HG03103 (cell line): ENCODE measurements at regions not wholly inside any gene's neighbourhood (a gene's known extent, or its start where the extent isn't known, plus 50 kb on each side); places are given as distances from the start of the nearest gene placed in this dataset.

Experiments
- ATAC-seq: cut with Tn5 transposase; IDR thresholded peaks from one replicate; pipeline ENCODE4 v1.9.1; 2021; ENCODE audit warnings: low read depth; ENCODE audit not compliant: unreplicated experiment

- peak; percentile 46 for ATAC-seq
Observed at GRCh38 chr9:89743573-89744254, 138.9 kb downstream of the GADD45G start.

- no peak for ATAC-seq
Observed at GRCh38 chr9:89744255-89744648, 139.4 kb downstream of the GADD45G start.

DNA sequence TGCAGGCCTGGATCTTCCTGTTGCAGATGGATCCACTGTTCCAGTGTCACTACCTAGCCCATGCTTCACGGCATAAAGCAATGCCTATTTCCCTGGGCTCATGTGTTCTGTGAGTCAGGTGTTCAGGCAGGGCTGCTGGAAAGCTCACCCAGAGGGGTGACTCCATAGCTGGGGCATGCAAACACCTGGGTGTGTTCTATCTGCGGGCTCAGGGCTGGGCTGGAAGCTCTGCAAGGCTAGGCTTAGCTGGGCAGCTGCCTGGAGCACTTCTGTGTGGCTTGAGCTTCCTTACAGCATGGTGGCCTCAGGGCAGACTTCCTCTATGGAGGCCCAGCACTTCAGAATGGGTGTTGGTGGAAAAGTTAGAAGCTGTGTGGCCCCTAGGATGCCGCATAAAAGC, 139.9 kb downstream of the GADD45G start:
- no peak for ATAC-seq

DNA sequence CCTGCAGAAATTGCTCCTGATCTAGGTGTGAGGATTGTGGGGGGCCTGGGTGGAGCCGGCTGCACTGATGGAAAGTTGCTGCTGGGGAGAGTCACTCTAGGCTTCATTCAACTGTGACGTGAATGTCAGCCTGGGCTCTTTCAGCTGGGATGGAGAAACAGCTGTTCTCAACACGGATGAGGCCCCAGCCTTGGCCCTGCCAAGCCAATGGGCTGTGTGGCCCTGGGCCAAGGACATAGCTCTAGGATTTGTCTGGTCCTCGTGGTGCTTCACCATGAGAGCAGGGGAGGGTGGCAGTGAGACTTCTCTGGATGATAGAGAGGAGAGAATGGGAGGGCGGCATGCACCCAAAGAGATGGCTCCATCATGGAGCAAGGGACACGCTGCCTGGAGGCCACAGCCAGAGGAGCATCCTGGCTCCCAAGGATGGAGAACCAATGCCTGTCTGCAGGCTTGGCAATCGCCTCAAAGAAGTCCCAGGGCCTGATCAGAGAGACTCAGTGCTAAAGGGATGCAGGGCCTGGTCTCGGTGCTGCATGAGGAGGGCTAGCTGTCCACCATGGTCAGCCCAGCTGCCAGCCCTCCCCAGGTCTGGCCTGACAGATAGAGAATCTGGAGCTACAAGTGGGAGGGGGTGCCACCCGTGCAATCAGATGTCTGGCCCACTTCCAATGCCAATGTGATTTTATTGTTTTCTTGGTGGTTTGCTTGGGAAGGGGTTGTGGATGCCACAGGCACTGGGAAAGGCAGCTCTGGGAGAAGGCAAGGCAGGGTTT, 141.0 kb downstream of the GADD45G start:
- ATAC-seq = no peak

- no peak for ATAC-seq
Observed at GRCh38 chr9:89746385-89747116, 141.7 kb downstream of the GADD45G start.

DNA sequence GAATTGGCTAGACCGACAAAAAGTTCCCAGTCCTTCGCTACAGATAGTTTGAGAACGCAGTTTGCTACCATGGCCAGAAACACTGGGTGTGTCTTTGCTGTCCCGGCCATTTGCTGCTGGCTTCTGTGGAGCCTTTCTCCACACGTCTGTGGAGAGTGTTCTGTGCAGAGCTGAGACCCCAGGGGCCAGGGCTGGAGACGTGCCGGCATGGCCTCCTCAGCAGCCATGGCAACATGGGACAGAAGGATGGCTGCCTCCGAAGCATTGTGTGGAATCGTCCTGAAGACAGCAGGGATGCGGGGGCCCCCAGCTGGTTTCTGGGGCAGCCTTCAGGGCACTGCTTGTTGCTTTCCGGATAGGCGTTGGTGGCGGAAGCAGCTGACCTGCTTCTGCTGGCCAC, 142.8 kb downstream of the GADD45G start:
- no peak for ATAC-seq

- no peak for ATAC-seq
Observed at GRCh38 chr9:89748021-89748670, 143.3 kb downstream of the GADD45G start.

DNA sequence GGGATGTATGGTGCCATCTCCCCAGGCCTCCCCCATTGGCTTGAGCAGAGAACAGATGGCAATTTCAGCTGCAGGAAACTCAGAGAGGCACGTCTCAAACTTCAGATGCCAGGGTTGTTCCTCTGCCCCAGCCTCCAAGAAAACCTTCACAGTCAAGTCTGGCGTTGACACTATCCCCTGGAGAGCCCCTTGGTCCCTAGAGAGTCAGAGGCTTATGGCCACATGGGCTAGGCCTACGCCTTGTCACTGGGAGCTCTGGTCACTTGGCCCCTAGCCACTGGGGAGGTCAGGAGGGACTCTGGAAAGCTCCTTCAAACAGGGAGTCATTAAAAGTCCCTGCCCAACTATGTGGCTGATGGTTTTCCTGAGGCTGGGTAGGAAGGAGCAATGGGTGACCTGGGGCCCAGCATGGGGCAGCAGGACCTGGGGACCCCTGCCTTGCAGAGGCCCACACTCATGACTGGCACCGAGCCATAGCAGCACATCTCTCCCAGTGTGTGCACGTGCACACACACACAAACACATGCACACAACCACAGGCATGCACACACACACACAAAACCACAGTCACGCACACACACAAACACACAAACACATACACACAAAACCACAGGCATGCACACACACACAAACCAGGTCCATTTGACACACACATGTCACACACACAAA, 144.2 kb downstream of the GADD45G start:
- no peak for ATAC-seq

- no peak for ATAC-seq
Observed at GRCh38 chr9:89749500-89750116, 144.8 kb downstream of the GADD45G start.

- no peak for ATAC-seq
Observed at GRCh38 chr9:89750117-89750791, 145.4 kb downstream of the GADD45G start.

GRCh38 chr9:89751079-89751825, 146.4 kb downstream of the GADD45G start:
- no peak for ATAC-seq

DNA sequence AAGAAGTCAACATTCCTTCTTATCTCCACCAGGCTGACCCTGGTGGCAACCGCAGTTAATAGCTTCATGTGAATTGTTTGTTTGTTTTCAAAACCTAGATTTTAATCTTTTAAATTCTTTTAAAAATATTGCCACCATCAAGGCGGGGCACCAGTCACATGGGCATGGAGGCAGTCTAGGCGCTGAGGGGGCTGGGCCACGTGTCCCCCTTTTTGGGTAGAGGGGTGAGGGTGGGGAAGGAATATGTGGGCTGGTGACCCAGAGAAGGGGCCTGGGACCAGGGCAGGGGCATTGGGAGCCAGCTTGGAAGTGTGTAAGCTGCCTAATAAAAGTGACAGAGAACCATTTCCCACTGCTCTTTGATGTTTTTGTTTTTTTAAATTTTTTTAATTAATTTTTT, 147.3 kb downstream of the GADD45G start:
- ATAC-seq = no peak

- no peak for ATAC-seq
Observed at GRCh38 chr9:89753472-89754055, 148.8 kb downstream of the GADD45G start.

DNA sequence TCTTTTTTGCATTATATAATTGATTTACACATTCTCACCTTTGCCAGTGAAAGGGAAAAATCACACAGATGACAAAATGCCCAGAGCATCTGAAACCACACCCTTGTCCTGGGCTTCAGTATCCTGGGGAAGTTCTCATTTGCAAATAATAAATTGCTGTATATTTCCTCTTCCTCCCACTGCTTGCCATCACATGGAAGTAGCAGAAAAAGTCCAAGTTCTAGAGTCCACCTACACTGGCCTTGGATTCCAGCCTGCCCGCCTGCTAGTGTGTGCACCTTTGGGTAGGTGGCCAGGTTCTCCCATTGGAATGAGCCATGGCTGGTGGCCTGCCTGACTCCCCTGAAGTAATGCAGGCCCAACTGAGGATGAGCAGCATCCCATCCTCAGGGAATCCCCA, 149.4 kb downstream of the GADD45G start:
- no peak for ATAC-seq

DNA sequence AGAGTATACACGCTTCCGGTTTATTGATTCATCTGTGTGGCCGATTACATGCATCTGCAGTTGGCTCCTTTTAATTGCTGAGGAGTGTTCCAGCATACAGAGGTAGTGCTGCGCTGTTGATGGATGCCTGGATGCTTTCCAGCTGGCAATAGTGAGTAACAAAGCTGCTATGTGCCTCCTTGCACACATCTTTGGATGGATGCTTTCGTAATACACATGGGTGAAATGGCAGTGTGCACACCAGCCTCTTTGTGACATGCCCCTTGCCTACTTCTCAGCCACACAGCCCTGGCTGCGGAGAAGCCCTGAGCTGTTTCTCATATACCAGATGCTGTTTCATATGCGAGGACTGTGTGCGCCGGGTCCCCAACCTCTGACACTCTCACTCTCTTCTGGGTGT, 151.0 kb downstream of the GADD45G start:
- ATAC-seq = no peak

DNA sequence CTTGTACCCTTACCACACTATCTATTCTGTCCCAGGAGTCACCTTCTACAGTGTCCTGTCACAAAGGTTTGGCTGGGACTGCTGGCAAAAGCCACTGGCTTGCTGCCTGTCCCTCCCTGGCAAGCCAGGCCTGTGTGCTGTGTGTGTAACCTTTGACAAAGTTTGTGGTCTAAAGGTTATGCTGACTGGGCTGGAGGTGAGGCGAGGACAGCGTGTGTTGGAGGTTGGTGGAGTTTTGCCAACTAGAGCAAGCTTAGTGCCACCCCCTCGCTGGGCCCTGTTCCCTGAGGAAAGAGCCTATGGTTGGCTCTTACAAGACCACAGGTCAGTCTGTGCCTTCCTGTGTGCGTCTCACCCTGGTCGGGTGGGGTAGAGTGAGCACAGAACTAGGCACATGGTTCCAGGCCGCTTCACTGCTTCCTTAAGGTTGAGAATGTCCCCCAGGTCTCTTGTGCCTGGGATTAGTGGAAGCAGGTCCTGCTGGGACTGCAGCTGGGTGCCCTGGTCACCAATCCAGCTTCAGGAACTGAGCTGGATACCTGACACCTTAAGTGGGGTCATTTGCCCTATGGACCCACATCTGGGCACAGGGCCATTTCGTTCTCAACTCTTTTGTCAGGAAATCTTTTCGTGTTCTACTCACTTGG, 152.2 kb downstream of the GADD45G start:
- ATAC-seq = no peak

- no peak for ATAC-seq
Observed at GRCh38 chr9:89757776-89758528, 153.1 kb downstream of the GADD45G start.
